ENCODE measurements at regions not wholly inside any gene's neighbourhood (a gene's known extent, or its start where the extent isn't known, plus 50 kb on each side); places are given as distances from the start of the nearest gene placed in this dataset.

- Histone ChIP-seq H3F3A (ENCODE audit: insufficient read depth, low read length) (no peaks in the 10 kb centered on the region), H3K9ac (ENCODE audit: low read length) (no peak overlapping the region), H3K36me3 (replicated peaks; ENCODE audit: insufficient read depth, low read length) (no peaks in the 10 kb centered on the region), H3K4me2 (ENCODE audit: low read depth, low read length) (no peak overlapping the region), H4K20me1 (ENCODE audit: insufficient read depth, low read length) (no peaks in the 10 kb centered on the region), H2AFZ (ENCODE audit: low read length) (no peak overlapping the region), H3K4me3 (ENCODE audit: low read length) (no peak overlapping the region), H3K27me3 (replicated peaks; ENCODE audit: insufficient read depth, low read length) (no peaks in the 10 kb centered on the region), H3K27ac (ENCODE audit: low read length) (no peak overlapping the region), H3K4me1 (ENCODE audit: low read length) (no peaks in the 10 kb centered on the region), H3K79me2 (ENCODE audit: low read length) (no peaks in the 10 kb centered on the region), H3K9me2 (replicated peaks; ENCODE audit: insufficient read depth, low read length) (no peaks in the 10 kb centered on the region), H3K9me3 (replicated peaks; ENCODE audit: insufficient read depth, low read length) (no peaks in the 10 kb centered on the region)
- no peak for TF ChIP-seq EZH2phosphoT487 (IDR thresholded peaks at IDR 0.05; ENCODE audit: low read length)
- no peak for TF ChIP-seq CTCF (IDR thresholded peaks at IDR 0.05; ENCODE audit: low read length)
- no peak for TF ChIP-seq EZH2 (optimal IDR thresholded peaks at IDR 0.05; ENCODE audit: low read depth, low read length)
- no peak for DNase-seq
Observed at GRCh38 chr6:3524456-3524855, 67.6 kb upstream of the SLC22A23 start.

DNA sequence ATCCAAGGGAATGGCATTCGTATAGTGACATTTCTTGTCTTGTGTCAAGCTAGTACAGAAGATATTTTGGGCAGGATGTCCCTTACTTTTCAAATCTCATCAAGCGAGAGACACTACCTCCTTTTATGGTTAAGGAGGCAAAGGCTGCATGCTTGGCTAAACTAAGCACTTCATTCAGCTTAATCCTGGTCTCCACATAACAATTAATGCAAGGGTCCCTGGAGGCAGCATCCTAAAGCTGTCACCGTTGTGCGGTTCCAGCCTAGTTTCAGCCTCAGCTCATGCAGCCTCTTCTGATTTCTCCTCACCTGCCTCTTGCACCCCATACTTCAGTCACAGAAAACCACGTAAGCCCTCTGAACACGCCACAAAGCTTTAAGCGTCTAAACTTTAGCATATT lies 67.1 kb upstream of the SLC22A23 start:
- Histone ChIP-seq H3K36me3 (replicated peaks; ENCODE audit: insufficient read depth, low read length) (no peaks in the 10 kb centered on the region), H3F3A (ENCODE audit: insufficient read depth, low read length) (no peaks in the 10 kb centered on the region), H3K4me1 (ENCODE audit: low read length) (no peaks in the 10 kb centered on the region), H3K9me3 (replicated peaks; ENCODE audit: insufficient read depth, low read length) (no peaks in the 10 kb centered on the region), H3K79me2 (ENCODE audit: low read length) (no peaks in the 10 kb centered on the region), H3K9me2 (replicated peaks; ENCODE audit: insufficient read depth, low read length) (no peaks in the 10 kb centered on the region), H3K27me3 (replicated peaks; ENCODE audit: insufficient read depth, low read length) (no peaks in the 10 kb centered on the region), H3K4me2 (ENCODE audit: low read depth, low read length) (no peak overlapping the region), H4K20me1 (ENCODE audit: insufficient read depth, low read length) (no peaks in the 10 kb centered on the region), H2AFZ (ENCODE audit: low read length) (no peak overlapping the region), H3K27ac (ENCODE audit: low read length) (no peak overlapping the region), H3K9ac (ENCODE audit: low read length) (no peak overlapping the region), H3K4me3 (ENCODE audit: low read length) (no peak overlapping the region)
- no peak for DNase-seq
- TF ChIP-seq EZH2 (optimal IDR thresholded peaks at IDR 0.05; ENCODE audit: low read depth, low read length) (no peak), EZH2phosphoT487 (IDR thresholded peaks at IDR 0.05; ENCODE audit: low read length) (no peak), CTCF (IDR thresholded peaks at IDR 0.05; ENCODE audit: low read length) (no peak)

- H3K79me2 ChIP-seq (ENCODE audit: low read length), result no peaks in the 10 kb centered on the region
- H3K9me2 ChIP-seq (replicated peaks; ENCODE audit: insufficient read depth, low read length), result no peaks in the 10 kb centered on the region
- H3F3A ChIP-seq (ENCODE audit: insufficient read depth, low read length), result no peaks in the 10 kb centered on the region
- H3K4me3 ChIP-seq (ENCODE audit: low read length), result no peak overlapping the region
- H3K27me3 ChIP-seq (replicated peaks; ENCODE audit: insufficient read depth, low read length), result no peaks in the 10 kb centered on the region
- no peak overlapping the region for H3K9ac ChIP-seq (ENCODE audit: low read length)
- no peak overlapping the region for H3K27ac ChIP-seq (ENCODE audit: low read length)
- H3K4me2 ChIP-seq (ENCODE audit: low read depth, low read length), result no peak overlapping the region
- no peaks in the 10 kb centered on the region for H3K36me3 ChIP-seq (replicated peaks; ENCODE audit: insufficient read depth, low read length)
- no peaks in the 10 kb centered on the region for H4K20me1 ChIP-seq (ENCODE audit: insufficient read depth, low read length)
- H3K9me3 ChIP-seq (replicated peaks; ENCODE audit: insufficient read depth, low read length), result no peaks in the 10 kb centered on the region
- TF ChIP-seq CTCF (IDR thresholded peaks at IDR 0.05; ENCODE audit: low read length), result no peak
- no peak for TF ChIP-seq EZH2 (optimal IDR thresholded peaks at IDR 0.05; ENCODE audit: low read depth, low read length)
- TF ChIP-seq EZH2phosphoT487 (IDR thresholded peaks at IDR 0.05; ENCODE audit: low read length), result no peak
- DNase-seq, result no peak
- H2AFZ ChIP-seq (ENCODE audit: low read length), result no peak overlapping the region
- no peaks in the 10 kb centered on the region for H3K4me1 ChIP-seq (ENCODE audit: low read length)
Observed at GRCh38 chr6:3523271-3523670, 66.4 kb upstream of the SLC22A23 start.
